ENCODE measurements at regions not wholly inside any gene's neighbourhood (a gene's known extent, or its start where the extent isn't known, plus 50 kb on each side); places are given as distances from the start of the nearest gene placed in this dataset.

GRCh38 chr5:158354958-158355357 is 496.0 kb upstream of the CLINT1 start:
- DNase-seq (ENCODE audit: low read depth, low spot score) = no peak
- Mint-ChIP-seq H3K4me3 (no peak overlapping the region), H3K27me3 (ENCODE audit: low read depth) (no peaks in the 10 kb centered on the region), H3K36me3 (ENCODE audit: low read depth) (peaks cover 5% of the 10 kb centered on the region), H3K4me1 (peaks cover 3% of the 10 kb centered on the region), H3K9me3 (peaks cover 8% of the 10 kb centered on the region), H3K27ac (ENCODE audit: unreplicated experiment) (no peak overlapping the region)
- no peak for TF ChIP-seq CTCF (conservative IDR thresholded peaks at IDR 0.05)

- H3K9me3 Mint-ChIP-seq = peaks cover 8% of the 10 kb centered on the region
- no peak overlapping the region for H3K27ac Mint-ChIP-seq (ENCODE audit: unreplicated experiment)
- DNase-seq (ENCODE audit: low read depth, low spot score) = no peak
- no peak for TF ChIP-seq CTCF (conservative IDR thresholded peaks at IDR 0.05)
- peaks cover 5% of the 10 kb centered on the region for H3K36me3 Mint-ChIP-seq (ENCODE audit: low read depth)
- H3K4me1 Mint-ChIP-seq = peaks cover 4% of the 10 kb centered on the region
- no peaks in the 10 kb centered on the region for H3K27me3 Mint-ChIP-seq (ENCODE audit: low read depth)
- no peak overlapping the region for H3K4me3 Mint-ChIP-seq
These were observed 492.7 kb upstream of the CLINT1 start for GRCh38 chr5:158351485-158352125.

- Mint-ChIP-seq H3K4me3 (no peak overlapping the region), H3K27me3 (ENCODE audit: low read depth) (no peaks in the 10 kb centered on the region), H3K36me3 (ENCODE audit: low read depth) (peaks cover 4% of the 10 kb centered on the region), H3K27ac (ENCODE audit: unreplicated experiment) (no peak overlapping the region), H3K4me1 (peaks cover 4% of the 10 kb centered on the region), H3K9me3 (peaks cover 7% of the 10 kb centered on the region)
- DNase-seq (ENCODE audit: low read depth, low spot score) = no peak
- TF ChIP-seq CTCF (conservative IDR thresholded peaks at IDR 0.05) = no peak
These were observed 491.0 kb upstream of the CLINT1 start for GRCh38 chr5:158349987-158350386.

- no peak overlapping the region for H3K4me3 Mint-ChIP-seq
- H3K4me1 Mint-ChIP-seq = no peaks in the 10 kb centered on the region
- no peak overlapping the region for H3K27ac Mint-ChIP-seq (ENCODE audit: unreplicated experiment)
- no peak for TF ChIP-seq CTCF (conservative IDR thresholded peaks at IDR 0.05)
- peaks cover 8% of the 10 kb centered on the region for H3K9me3 Mint-ChIP-seq
- DNase-seq (ENCODE audit: low read depth, low spot score) = no peak
- no peaks in the 10 kb centered on the region for H3K27me3 Mint-ChIP-seq (ENCODE audit: low read depth)
- H3K36me3 Mint-ChIP-seq (ENCODE audit: low read depth) = no peaks in the 10 kb centered on the region
These were observed 485.4 kb upstream of the CLINT1 start for GRCh38 chr5:158344376-158344775.

GRCh38 chr5:158340608-158341007 is 481.7 kb upstream of the CLINT1 start:
- no peak for TF ChIP-seq CTCF (conservative IDR thresholded peaks at IDR 0.05)
- peaks cover 2% of the 10 kb centered on the region for H3K27me3 Mint-ChIP-seq (ENCODE audit: low read depth)
- H3K36me3 Mint-ChIP-seq (ENCODE audit: low read depth) = no peaks in the 10 kb centered on the region
- H3K9me3 Mint-ChIP-seq = peaks cover 13% of the 10 kb centered on the region
- DNase-seq (ENCODE audit: low read depth, low spot score) = no peak
- H3K4me1 Mint-ChIP-seq = no peaks in the 10 kb centered on the region
- H3K27ac Mint-ChIP-seq (ENCODE audit: unreplicated experiment) = no peak overlapping the region
- no peak overlapping the region for H3K4me3 Mint-ChIP-seq

Data from neural crest cell (in vitro differentiated cells).